CD4-positive, alpha-beta T cell treated with Interleukin-17A for 4 hours (primary cell): ENCODE measurements at regions not wholly inside any gene's neighbourhood (a gene's known extent, or its start where the extent isn't known, plus 50 kb on each side); places are given as distances from the start of the nearest gene placed in this dataset.

ENCODE experiments used
- DNase-seq: peaks from one replicate; pipeline ENCODE4 v3.0.0-alpha.2; 2020; ENCODE audit warnings: mixed read lengths

DNA sequence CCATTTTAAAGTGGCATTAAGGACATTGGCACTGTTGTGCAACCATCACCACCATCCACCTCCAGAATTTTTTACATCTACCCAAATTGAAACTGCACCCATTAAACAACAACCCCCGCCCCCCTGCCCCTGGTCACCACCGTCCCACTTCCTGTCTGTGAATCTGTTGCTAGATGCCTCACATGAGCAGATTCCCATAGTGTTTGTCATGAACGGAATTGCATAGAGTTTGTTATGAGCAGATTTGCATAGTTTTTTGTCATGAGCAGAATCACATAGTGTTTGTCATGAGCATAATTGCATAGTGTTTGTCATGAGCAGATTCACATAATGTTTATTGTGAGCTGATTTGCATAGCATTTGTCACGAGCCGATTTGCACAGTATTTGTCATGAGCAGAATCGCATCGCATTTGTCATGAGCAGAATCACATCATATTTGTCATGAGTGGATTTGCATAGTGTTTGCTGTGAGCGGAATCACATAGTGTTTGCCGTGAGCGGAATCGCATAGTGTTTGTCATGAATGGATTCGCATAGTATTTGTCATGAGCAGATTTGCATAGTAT is 54.0 kb upstream of the GTF3A start:
- DNase-seq: no peak

DNA sequence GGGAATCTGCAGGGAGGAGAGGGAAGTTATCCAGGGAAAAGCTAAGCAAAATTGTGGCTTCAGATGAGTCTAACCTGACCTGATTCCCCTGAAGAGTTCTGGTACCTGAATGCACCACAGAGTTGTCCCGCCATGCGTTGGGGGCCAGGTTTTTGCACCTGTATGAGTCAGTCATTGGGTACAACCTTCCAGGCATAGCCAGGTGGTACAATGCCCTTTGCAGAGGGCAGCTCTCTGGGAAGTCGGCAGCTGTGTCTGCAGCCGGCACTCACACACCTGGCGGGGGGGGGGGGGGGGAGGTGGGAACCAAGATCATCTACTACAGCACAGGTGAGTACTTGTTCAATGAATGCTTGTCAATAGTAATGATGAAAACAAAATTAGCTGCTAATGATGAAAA is 52.5 kb upstream of the GTF3A start:
- no peak for DNase-seq

DNA sequence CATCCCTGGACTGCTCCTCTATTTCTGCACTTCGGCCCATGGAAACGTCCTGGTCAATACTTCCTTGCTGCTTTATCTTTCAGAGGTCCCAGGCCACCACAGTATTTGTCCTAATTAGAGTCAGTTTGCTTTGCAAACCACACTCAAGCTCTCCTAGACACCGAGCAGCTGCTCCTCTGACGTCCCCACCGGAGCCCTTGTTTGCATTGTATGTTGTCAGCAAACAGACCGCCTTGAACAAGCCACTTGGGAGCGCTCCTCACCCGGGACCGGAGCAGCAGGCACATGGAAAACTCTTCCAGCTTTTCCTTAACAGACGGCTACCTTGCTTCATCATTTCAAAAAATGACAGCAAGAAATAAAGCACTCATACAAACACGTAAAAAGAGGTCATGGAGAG is 51.5 kb upstream of the GTF3A start:
- DNase-seq: no peak

DNA sequence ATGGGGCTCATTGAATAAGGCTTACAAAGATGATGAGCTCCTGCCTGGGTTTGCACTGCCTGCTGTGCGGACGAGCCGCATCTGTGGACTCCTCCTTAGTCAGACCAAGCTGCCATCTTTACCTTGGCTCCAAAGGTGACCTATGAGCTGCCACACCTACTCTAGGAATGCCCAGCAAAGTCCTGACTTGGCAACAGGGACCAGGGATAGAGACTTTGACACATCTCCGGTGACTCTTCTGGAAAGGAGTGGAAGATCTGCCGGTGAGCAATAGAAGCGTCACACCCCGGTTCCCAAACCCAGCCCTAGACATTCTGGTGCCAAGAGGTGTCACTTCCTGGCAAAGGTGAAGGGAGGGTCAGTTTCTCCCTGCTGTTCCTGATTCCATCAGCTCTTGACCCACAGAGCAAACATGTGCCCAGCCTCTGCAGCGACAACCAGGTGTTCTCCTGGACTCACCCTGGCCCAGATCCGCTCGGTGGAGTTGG is 50.2 kb upstream of the GTF3A start:
- no peak for DNase-seq
